Muscle of leg (tissue), 3 donors: ENCODE measurements at regions not wholly inside any gene's neighbourhood (a gene's known extent, or its start where the extent isn't known, plus 50 kb on each side); places are given as distances from the start of the nearest gene placed in this dataset.

Experiments used
- DNase-seq: peaks from one replicate; pipeline ENCODE4 v3.0.0; 2013
- H3K27ac ChIP-seq: one replicate; pipeline ENCODE4 v1.5.1; 2013; ENCODE audit warnings: mild to moderate bottlenecking, low read length, control low read depth
- H3K27me3 ChIP-seq: one replicate; pipeline ENCODE4 v1.6.1; 2013; ENCODE audit warnings: low read length; ENCODE audit not compliant: control insufficient read depth, insufficient read depth
- H3K36me3 ChIP-seq: one replicate; pipeline ENCODE4 v1.6.1; 2013; ENCODE audit warnings: low read length; ENCODE audit not compliant: control insufficient read depth, insufficient read depth
- H3K4me1 ChIP-seq: one replicate; pipeline ENCODE4 v1.6.1; 2013; ENCODE audit warnings: low read length; ENCODE audit not compliant: control insufficient read depth, insufficient read depth
- H3K4me3 ChIP-seq: one replicate; pipeline ENCODE4 v1.5.1; 2013; ENCODE audit warnings: low read length, control low read depth
- H3K9me3 ChIP-seq: replicated peaks from 2 replicates; pipeline ENCODE4 v1.6.1; 2013; ENCODE audit warnings: low read depth, low read length; ENCODE audit not compliant: control insufficient read depth
- WGBS: methylation state at CpG from one replicate; pipeline ENCODE4 v1.1.5; 2013; ENCODE audit warnings: missing lambda C conversion rate; ENCODE audit not compliant: insufficient coverage; 5-methylcytosine and 5-hydroxymethylcytosine counted together

- Histone ChIP-seq H3K36me3 (no peaks in the 10 kb centered on the region), H3K4me3 (no peak overlapping the region), H3K4me1 (no peaks in the 10 kb centered on the region), H3K9me3 (peaks cover 3% of the 10 kb centered on the region), H3K27ac (no peak overlapping the region), H3K27me3 (no peaks in the 10 kb centered on the region)
- no peak for DNase-seq
- 83% methylated on average over 2 of the region's 4 CpGs for WGBS
Measured at GRCh38 chr9:118761016-118761790, 608.0 kb downstream of the BRINP1 start.

DNA sequence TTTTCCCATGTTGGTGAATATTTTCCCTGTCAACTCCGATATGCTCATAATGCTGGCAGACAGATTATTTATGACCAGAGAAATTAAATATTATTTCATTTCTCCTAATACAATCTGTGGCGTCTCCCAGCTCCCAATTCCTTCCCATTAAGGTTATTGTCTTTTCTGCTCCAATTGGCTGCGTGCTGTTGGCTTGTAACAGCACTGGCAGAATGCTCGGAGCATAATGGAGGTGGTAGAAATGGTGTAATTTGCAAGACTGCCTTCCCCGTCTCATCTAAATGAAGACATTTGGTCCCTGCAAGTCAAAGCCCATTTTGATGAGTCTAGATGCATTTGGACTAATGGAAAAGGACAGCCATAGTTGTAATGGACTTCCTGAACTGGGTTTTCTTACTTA, 601.7 kb downstream of the BRINP1 start:
- 100% methylated on average over 1 of the region's 5 CpGs for WGBS

GRCh38 chr9:118782790-118783463, 586.3 kb downstream of the BRINP1 start:
- H3K4me3 ChIP-seq: no peak overlapping the region
- no peaks in the 10 kb centered on the region for H3K36me3 ChIP-seq
- no peak overlapping the region for H3K27ac ChIP-seq
- no peaks in the 10 kb centered on the region for H3K9me3 ChIP-seq
- no peaks in the 10 kb centered on the region for H3K27me3 ChIP-seq
- no peaks in the 10 kb centered on the region for H3K4me1 ChIP-seq
- DNase-seq: peak; percentile 7
- WGBS: 64% methylated on average over 3 of the region's 5 CpGs

More for the DNA sequence above, 601.7 kb downstream of the BRINP1 start:
- H3K4me1 ChIP-seq: no peaks in the 10 kb centered on the region
- no peak overlapping the region for H3K4me3 ChIP-seq
- H3K27ac ChIP-seq: no peak overlapping the region
- DNase-seq: no peak
- no peaks in the 10 kb centered on the region for H3K27me3 ChIP-seq
- H3K9me3 ChIP-seq: no peaks in the 10 kb centered on the region
- H3K36me3 ChIP-seq: no peaks in the 10 kb centered on the region

- no peaks in the 10 kb centered on the region for H3K9me3 ChIP-seq
- WGBS: 50% methylated on average over 3 of the region's 3 CpGs
- no peak overlapping the region for H3K27ac ChIP-seq
- no peaks in the 10 kb centered on the region for H3K36me3 ChIP-seq
- H3K4me1 ChIP-seq: no peaks in the 10 kb centered on the region
- no peaks in the 10 kb centered on the region for H3K27me3 ChIP-seq
- H3K4me3 ChIP-seq: no peak overlapping the region
- DNase-seq: peak; percentile 15
Measured at GRCh38 chr9:118784033-118784432, 585.2 kb downstream of the BRINP1 start.

- Histone ChIP-seq H3K27me3 (no peaks in the 10 kb centered on the region), H3K27ac (no peak overlapping the region), H3K9me3 (no peaks in the 10 kb centered on the region), H3K4me3 (no peak overlapping the region), H3K4me1 (no peaks in the 10 kb centered on the region), H3K36me3 (no peaks in the 10 kb centered on the region)
- 75% methylated on average over 3 of the region's 7 CpGs for WGBS
- DNase-seq: no peak
Measured at GRCh38 chr9:118785456-118785855, 583.8 kb downstream of the BRINP1 start.

DNA sequence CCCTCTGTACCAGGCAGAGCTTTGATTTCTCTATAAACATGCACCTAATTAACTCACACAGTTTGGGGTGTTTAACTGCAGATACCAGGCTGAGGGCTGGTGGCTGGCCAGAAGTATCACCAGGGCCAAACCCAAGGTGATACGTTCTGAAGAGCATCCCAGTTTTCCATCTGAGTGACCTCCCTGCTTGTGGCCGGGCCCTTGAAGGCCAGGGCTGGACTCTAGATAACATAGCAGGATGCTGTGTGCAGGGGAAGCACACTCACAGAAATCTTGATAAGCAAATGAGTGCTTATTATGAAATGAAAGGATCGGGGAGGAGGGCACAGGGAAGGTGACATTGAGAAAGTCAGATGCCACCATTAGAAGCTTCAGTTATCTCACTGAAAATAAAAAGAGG, 582.4 kb downstream of the BRINP1 start:
- Histone ChIP-seq H3K27ac (no peak overlapping the region), H3K4me1 (no peaks in the 10 kb centered on the region), H3K4me3 (no peak overlapping the region), H3K36me3 (no peaks in the 10 kb centered on the region), H3K9me3 (no peaks in the 10 kb centered on the region), H3K27me3 (no peaks in the 10 kb centered on the region)
- WGBS: 83% methylated on average over 2 of the region's 3 CpGs
- no peak for DNase-seq

DNA sequence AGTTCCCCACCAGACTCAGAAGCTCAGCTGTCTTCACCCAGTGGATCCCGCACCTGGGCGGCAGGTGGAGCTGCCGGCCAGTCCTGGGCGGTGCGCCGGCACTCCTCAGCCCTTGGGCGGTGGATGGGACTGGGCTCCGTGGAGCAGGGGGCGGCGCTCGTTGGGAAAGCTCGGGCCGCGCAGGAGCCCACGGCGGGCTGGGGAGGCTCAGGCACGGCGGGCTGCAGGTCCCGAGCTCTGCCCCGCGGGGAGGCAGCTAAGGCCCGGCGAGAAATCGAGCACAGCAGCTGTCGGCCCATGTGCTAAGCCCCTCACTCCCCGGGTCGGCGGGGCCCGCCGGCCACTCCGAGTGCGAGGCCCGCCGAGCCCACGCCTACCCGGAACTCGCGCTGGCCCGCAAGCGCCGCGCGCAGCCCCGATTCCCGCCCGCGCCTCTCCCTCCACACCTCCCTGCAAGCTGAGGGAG, 560.0 kb downstream of the BRINP1 start:
- H3K9me3 ChIP-seq: no peaks in the 10 kb centered on the region
- WGBS: 53% methylated on average over 25 of the region's 47 CpGs
- no peaks in the 10 kb centered on the region for H3K4me1 ChIP-seq
- no peak overlapping the region for H3K4me3 ChIP-seq
- no peak for DNase-seq
- no peaks in the 10 kb centered on the region for H3K27me3 ChIP-seq
- H3K36me3 ChIP-seq: no peaks in the 10 kb centered on the region
- H3K27ac ChIP-seq: no peak overlapping the region

DNA sequence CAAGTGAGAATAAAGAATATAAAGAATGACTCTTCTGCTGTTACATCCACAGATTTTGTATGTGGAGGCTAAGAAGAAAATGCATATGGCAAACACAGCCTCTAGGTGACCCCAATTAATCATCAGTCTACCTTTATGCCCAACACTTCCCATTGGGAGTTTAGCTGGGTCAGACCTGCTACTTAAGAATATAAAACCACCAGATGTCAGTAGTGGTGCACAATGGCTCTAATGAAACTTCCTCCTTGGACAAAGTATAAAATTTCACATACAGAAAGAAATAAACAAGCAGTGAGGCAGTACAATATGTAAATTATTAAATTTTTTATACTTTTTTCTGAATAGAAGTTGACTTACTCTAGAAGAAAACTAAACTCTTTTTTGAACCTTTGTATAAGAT, 539.9 kb downstream of the BRINP1 start:
- Histone ChIP-seq H3K27me3 (no peaks in the 10 kb centered on the region), H3K4me3 (no peak overlapping the region), H3K27ac (no peak overlapping the region), H3K9me3 (no peaks in the 10 kb centered on the region), H3K4me1 (no peaks in the 10 kb centered on the region), H3K36me3 (no peaks in the 10 kb centered on the region)
- DNase-seq: peak; percentile 16

DNA sequence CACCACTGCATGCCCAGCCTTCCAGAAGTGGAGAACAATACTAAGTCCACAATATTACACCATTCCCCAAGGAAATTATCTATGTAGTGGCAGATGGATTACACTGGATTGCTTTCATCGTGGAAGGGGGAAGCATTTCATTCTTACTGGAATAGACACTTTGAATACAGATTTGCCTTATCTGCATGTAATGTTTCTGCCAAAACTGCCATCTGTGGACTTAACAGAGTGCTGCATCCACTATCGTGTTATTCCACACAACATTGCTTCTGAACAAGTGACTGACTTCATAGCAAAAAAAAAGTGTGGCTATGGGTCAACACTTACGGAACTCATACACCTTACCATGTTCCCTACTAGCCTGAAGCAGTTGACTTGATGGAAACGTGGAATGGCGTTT, 536.9 kb downstream of the BRINP1 start:
- no peaks in the 10 kb centered on the region for H3K27me3 ChIP-seq
- H3K9me3 ChIP-seq: no peaks in the 10 kb centered on the region
- no peak overlapping the region for H3K4me3 ChIP-seq
- no peaks in the 10 kb centered on the region for H3K36me3 ChIP-seq
- H3K4me1 ChIP-seq: no peaks in the 10 kb centered on the region
- no peak for DNase-seq
- no CpG with 5 or more reads among the region's 5 CpGs for WGBS
- H3K27ac ChIP-seq: no peak overlapping the region

GRCh38 chr9:118836891-118837290, 532.3 kb downstream of the BRINP1 start:
- H3K27ac ChIP-seq: no peak overlapping the region
- no peaks in the 10 kb centered on the region for H3K4me1 ChIP-seq
- no CpG with 5 or more reads among the region's 2 CpGs for WGBS
- no peaks in the 10 kb centered on the region for H3K36me3 ChIP-seq
- H3K4me3 ChIP-seq: no peak overlapping the region
- H3K9me3 ChIP-seq: no peaks in the 10 kb centered on the region
- no peak for DNase-seq
- H3K27me3 ChIP-seq: no peaks in the 10 kb centered on the region
